Endothelial cell of umbilical vein (primary cell): ENCODE measurements at regions not wholly inside any gene's neighbourhood (a gene's known extent, or its start where the extent isn't known, plus 50 kb on each side); places are given as distances from the start of the nearest gene placed in this dataset.

Experiments used
- BruUV-seq: library from RNA; stranded (reverse); fragments of 400-500 nt; replicated peaks from 2 replicates; lab custom pipeline; 2021; lab: Mats Ljungman, UMichigan
- CTCF ChIA-PET: fragments of 300-600, 350-600 bp; sonication (Branson Sonifier 250); formaldehyde crosslinking; loops from one replicate; lab custom pipeline; 2021; ENCODE audit warnings: antibody characterized with exemption, inconsistent platforms; lab: Charles Lee
- POLR2A ChIA-PET: fragments of 300-600, 350-600 bp; sonication (Branson Sonifier 250); formaldehyde crosslinking; loops from one replicate; lab custom pipeline; 2021; ENCODE audit warnings: antibody characterized with exemption, inconsistent platforms; lab: Charles Lee
- DNase-seq: peaks from one replicate; pipeline ENCODE4 v3.0.0-alpha.2; 2011; ENCODE audit warnings: low read depth, low spot score
- FAIRE-seq: peaks from 2 replicates; lab custom pipeline; 2011; peaks lifted over from hg19 to GRCh38; lab: Jason Lieb, UNC
- H2AFZ ChIP-seq: 2 replicates; pipeline ENCODE4 v1.6.0; 2012; ENCODE audit warnings: low read depth, low read length, control low read depth, inconsistent platforms
- H3K27ac ChIP-seq: 2 replicates; pipeline ENCODE4 v1.5.1; 2011; ENCODE audit warnings: low read depth, mild to moderate bottlenecking, control low read depth, low read length, moderate library complexity; ENCODE audit not compliant: insufficient read depth
- H3K27me3 ChIP-seq, 2 experiments: 2 replicates each; pipeline versions ENCODE4 v1.6.0 to v1.6.1; 2011; ENCODE audit warnings: low read length in 2 of 2, mixed read lengths in 1 of 2; ENCODE audit not compliant: control insufficient read depth in 2 of 2, insufficient read depth in 2 of 2
- H3K36me3 ChIP-seq, 2 experiments: 2 replicates in 1 of 2; 3 replicates in 1 of 2; pipeline ENCODE4 v1.5.1; 2011; ENCODE audit warnings: low read length in 2 of 2, mild to moderate bottlenecking in 1 of 2, moderate library complexity in 1 of 2; ENCODE audit not compliant: control insufficient read depth in 2 of 2, insufficient read depth in 2 of 2; ENCODE audit errors: extremely low read depth in 1 of 2
- H3K4me1 ChIP-seq: 3 replicates; pipeline ENCODE4 v1.5.1; 2011; ENCODE audit warnings: mild to moderate bottlenecking, low read length; ENCODE audit not compliant: control insufficient read depth, insufficient read depth; ENCODE audit errors: extremely low read depth
- H3K4me2 ChIP-seq: 2 replicates; pipeline ENCODE4 v1.6.1; 2011; ENCODE audit warnings: low read length, control low read depth, mixed read lengths; ENCODE audit not compliant: insufficient read depth
- H3K4me3 ChIP-seq, 3 experiments: fragments of 200-600 bp in 1 of 3; sonication (generic), shearing (Covaris generic) in 1 of 3; replicated peaks in 1 of 3; 2 replicates each; pipeline ENCODE4 v1.5.1; 2011 to 2016; ENCODE audit warnings: control low read depth in 3 of 3, low read length in 3 of 3, mild to moderate bottlenecking in 2 of 3, inconsistent platforms in 1 of 3, low read depth in 1 of 3, moderate library complexity in 1 of 3; ENCODE audit not compliant: insufficient read depth in 1 of 3
- H3K79me2 ChIP-seq: 2 replicates; pipeline ENCODE4 v1.6.0; 2012; ENCODE audit warnings: low read length, inconsistent platforms; ENCODE audit not compliant: control insufficient read depth, insufficient read depth
- H3K9ac ChIP-seq: replicated peaks from 2 replicates; pipeline ENCODE3; 2011; ENCODE audit warnings: low read length, control low read depth; ENCODE audit not compliant: insufficient read depth; ENCODE audit errors: extremely low read depth
- H3K9me1 ChIP-seq: replicated peaks from 3 replicates; pipeline ENCODE4 v1.6.0; 2011; ENCODE audit warnings: mild to moderate bottlenecking, low read length; ENCODE audit not compliant: control insufficient read depth, insufficient read depth; ENCODE audit errors: extremely low read depth
- H3K9me3 ChIP-seq: replicated peaks from 2 replicates; pipeline ENCODE4 v1.5.1; 2012; ENCODE audit warnings: low read length, inconsistent platforms; ENCODE audit not compliant: control insufficient read depth, insufficient read depth
- H4K20me1 ChIP-seq: replicated peaks from 2 replicates; pipeline ENCODE3; 2011; ENCODE audit warnings: mild to moderate bottlenecking, low read length; ENCODE audit not compliant: control insufficient read depth, insufficient read depth; ENCODE audit errors: extremely low read depth
- CTCF ChIP-seq, 2 donors: IDR thresholded peaks; 1 replicate in 1 of 2; 2 replicates in 1 of 2; pipeline ENCODE4 v1.5.1; 2011; ENCODE audit warnings: low read length in 2 of 2, mild to moderate bottlenecking in 2 of 2, moderate library complexity in 2 of 2, control low read depth in 1 of 2, inconsistent platforms in 1 of 2, low read depth in 1 of 2; ENCODE audit not compliant: insufficient read depth in 1 of 2; ENCODE audit errors: extremely low read depth in 1 of 2
- EZH2 ChIP-seq: IDR thresholded peaks from 2 replicates; pipeline ENCODE4 v1.6.1; 2012; ENCODE audit warnings: borderline replicate concordance, low read depth, mild to moderate bottlenecking, moderate library complexity, low read length, inconsistent platforms; ENCODE audit not compliant: severe bottlenecking
- FOS ChIP-seq: IDR thresholded peaks from 2 replicates; pipeline ENCODE4 v1.6.1; 2011; ENCODE audit warnings: mild to moderate bottlenecking, low read length, moderate library complexity, borderline replicate concordance; ENCODE audit not compliant: insufficient read depth
- GATA2 ChIP-seq: IDR thresholded peaks from 2 replicates; pipeline ENCODE4 v1.7.0; 2011; ENCODE audit warnings: low read depth, mild to moderate bottlenecking, moderate library complexity, mixed read lengths, low read length; ENCODE audit not compliant: insufficient read length, insufficient read depth
- JUN ChIP-seq: IDR thresholded peaks from 2 replicates; pipeline ENCODE4 v1.6.1; 2011; ENCODE audit warnings: borderline replicate concordance, low read depth; ENCODE audit not compliant: insufficient read length, insufficient read depth
- MAX ChIP-seq: IDR thresholded peaks from 2 replicates; pipeline ENCODE4 v1.6.1; 2011; ENCODE audit not compliant: insufficient read depth, insufficient read length
- MYC ChIP-seq: IDR thresholded peaks from one replicate; pipeline ENCODE4 v1.6.1; 2011; ENCODE audit warnings: mild to moderate bottlenecking, low read depth, low read length
- POLR2A ChIP-seq: IDR thresholded peaks from 2 replicates; pipeline ENCODE4 v1.6.1; 2012; ENCODE audit warnings: low read depth, mild to moderate bottlenecking, control low read depth, low read length
- POLR2AphosphoS5 ChIP-seq: IDR thresholded peaks from 2 replicates; pipeline ENCODE4 v1.6.1; 2012; ENCODE audit warnings: low read depth, mild to moderate bottlenecking, control low read depth, low read length, moderate library complexity; ENCODE audit not compliant: insufficient read depth
- dilution Hi-C: fragments of 300-500 bp; cut with MboI; formaldehyde crosslinking; loops from one replicate; pipeline ENCODE4 v1.15.0; 2019; ENCODE audit warnings: low sequenced_read_pairs; ENCODE audit not compliant: extremely low pct_ligation_motif_present
- intact Hi-C: fragments of 100-400 bp; cut with micrococcal nuclease; formaldehyde crosslinking; loops from one replicate; pipeline ENCODE4 v1.10.0; 2022

GRCh38 chr20:47974234-47974878 lies 189.1 kb upstream of the SULF2 start:
- dilution Hi-C loops: no loop called here
- no peaks in the 10 kb centered on the region for H4K20me1 ChIP-seq
- intact Hi-C loops: loop anchor here (5.0 to 10.0 kb wide), 3 partner anchors 180 to 648 kb away; no protein-coding TSS in a partner anchor
- no peak overlapping the region for H3K9ac ChIP-seq
- no peaks in the 10 kb centered on the region for H3K36me3 ChIP-seq
- DNase-seq (no peak), FAIRE-seq (no peak)
- no peak for TF ChIP-seq POLR2AphosphoS5
- ChIA-PET CTCF (interaction anchor here (1.4 kb wide), 1 partner anchor 646 kb away, joined by 3 read pairs; no protein-coding TSS in a partner anchor), POLR2A (no interaction called here)
- H2AFZ ChIP-seq: no peak overlapping the region
- peaks cover 21% of the 10 kb centered on the region for H3K4me1 ChIP-seq
- no TSS peak for BruUV-seq
- H3K4me2 ChIP-seq: no peak overlapping the region
- H3K9me1 ChIP-seq: no peaks in the 10 kb centered on the region
- H3K79me2 ChIP-seq: no peaks in the 10 kb centered on the region
- H3K27ac ChIP-seq: no peak overlapping the region
- no peaks in the 10 kb centered on the region for H3K27me3 ChIP-seq
- no peak overlapping the region for H3K4me3 ChIP-seq
- H3K9me3 ChIP-seq: no peaks in the 10 kb centered on the region

- Histone ChIP-seq H3K36me3 (no peaks in the 10 kb centered on the region), H3K4me1 (peaks cover 21% of the 10 kb centered on the region), H3K27me3 (no peaks in the 10 kb centered on the region), H3K4me3 (no peak overlapping the region), H4K20me1 (no peaks in the 10 kb centered on the region), H3K9me1 (no peaks in the 10 kb centered on the region), H3K9ac (no peak overlapping the region), H3K79me2 (no peaks in the 10 kb centered on the region), H3K27ac (peak overlapping the region; percentile 34), H2AFZ (peak overlapping the region; percentile 46), H3K9me3 (no peaks in the 10 kb centered on the region), H3K4me2 (no peak overlapping the region)
- CTCF ChIA-PET: no interaction called here
- peak; percentile 50 for DNase-seq
- BruUV-seq: no TSS peak
- intact Hi-C loops: loop anchor here (5.0 to 10.0 kb wide), 3 partner anchors 179 to 649 kb away; no protein-coding TSS in a partner anchor
- POLR2A ChIA-PET: no interaction called here
- peak; percentile 76 for FAIRE-seq
- dilution Hi-C loops: no loop called here
- TF ChIP-seq MAX (no peak), MYC (no peak), CTCF (IDR thresholded peaks at IDR 0.05; ENCODE audit: extremely low read depth in 1 of 2, insufficient read depth in 1 of 2, low read depth in 1 of 2, low read length in 2 of 2) (no peak), POLR2A (no peak), POLR2AphosphoS5 (no peak), EZH2 (no peak), FOS (no peak), GATA2 (no peak), JUN (no peak)
Observed at GRCh38 chr20:47973519-47974233, 188.4 kb upstream of the SULF2 start.
